Right lung (tissue), 2 donors: ENCODE measurements at regions not wholly inside any gene's neighbourhood (a gene's known extent, or its start where the extent isn't known, plus 50 kb on each side); places are given as distances from the start of the nearest gene placed in this dataset.

Experiments used
- DNase-seq, 2 donors: peaks; one replicate each; pipeline ENCODE4 v3.0.0-alpha.2; 2013

DNA sequence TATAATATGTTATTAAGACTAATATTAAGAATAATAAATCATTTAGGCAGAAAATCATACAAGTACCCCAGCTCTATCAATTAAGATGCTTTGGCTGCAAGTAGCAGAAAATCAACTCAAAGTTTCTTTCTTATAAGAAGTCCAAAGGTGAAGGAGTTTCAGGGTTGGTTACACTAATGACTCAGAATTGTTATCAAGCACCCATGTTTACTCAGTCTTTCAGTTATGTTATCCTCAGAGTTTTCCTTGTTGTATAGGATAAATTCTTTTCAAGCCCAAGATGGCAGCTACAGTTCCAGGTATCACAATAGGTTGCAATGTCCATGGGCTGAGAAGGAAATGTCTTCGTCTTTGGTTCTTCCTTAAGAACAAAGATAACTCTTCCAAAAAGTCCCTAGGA lies 163.6 kb downstream of the TNFSF18 start:
- DNase-seq: no peak

- no peak for DNase-seq
Observed at GRCh38 chr1:172893146-172893841, 157.4 kb downstream of the TNFSF18 start.

GRCh38 chr1:172894349-172895049 lies 156.2 kb downstream of the TNFSF18 start:
- DNase-seq: no peak

GRCh38 chr1:172895050-172895460 lies 155.7 kb downstream of the TNFSF18 start:
- no peak for DNase-seq

DNA sequence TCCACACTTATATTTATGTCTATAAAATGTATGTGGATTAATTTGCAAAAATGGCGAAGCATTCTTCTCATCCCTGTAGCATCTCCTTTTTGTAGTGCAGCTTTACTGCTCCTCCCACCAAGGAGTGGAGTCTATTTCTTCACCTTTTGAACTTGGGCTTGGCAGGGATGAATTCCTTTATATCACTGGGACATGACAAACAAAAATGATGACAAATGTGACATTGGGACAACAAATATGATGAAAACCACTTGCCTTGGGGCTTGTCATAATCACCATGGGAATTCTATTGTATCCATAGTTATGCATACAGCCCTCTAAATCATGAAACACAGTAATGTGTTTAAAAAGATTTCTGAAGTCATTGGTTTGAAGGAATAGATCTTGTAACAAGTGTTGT lies 155.0 kb downstream of the TNFSF18 start:
- no peak for DNase-seq

DNA sequence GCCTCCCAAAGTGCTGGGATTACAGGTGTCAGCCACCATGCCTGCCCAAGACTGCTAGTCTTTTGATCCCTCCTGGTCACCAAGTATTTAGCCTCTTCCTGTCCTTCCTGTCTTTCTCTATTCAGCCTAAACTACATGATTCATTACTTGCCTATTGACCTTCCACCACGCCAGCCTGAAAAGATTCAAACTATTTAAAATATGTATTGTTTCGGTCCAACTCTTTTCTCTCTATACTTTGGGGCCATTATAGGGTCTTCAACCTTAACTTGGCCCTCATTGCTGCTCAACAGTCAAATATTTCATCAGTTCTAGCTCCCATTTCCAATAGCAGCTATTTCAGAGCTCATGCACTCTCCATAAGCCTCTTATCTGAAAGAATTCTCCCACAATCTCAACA lies 153.0 kb downstream of the TNFSF18 start:
- no peak for DNase-seq

DNA sequence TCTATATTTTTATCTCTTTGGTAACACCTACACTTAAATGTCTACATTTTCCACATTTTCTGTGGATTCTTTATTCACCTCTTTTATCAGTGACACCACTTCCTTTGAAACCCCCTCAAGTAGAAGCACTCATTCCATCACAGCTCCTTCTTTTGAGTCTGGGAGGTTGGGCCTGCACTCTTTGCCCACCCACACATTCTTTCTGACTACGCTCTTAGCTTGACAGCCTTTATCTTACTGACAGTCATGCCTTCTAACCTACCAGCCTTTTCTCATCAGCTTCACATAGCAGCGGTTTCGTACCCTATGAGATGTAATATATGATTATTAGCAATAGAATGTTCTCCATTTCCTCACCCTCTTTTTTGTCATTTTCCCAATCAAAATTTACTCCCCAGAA lies 151.9 kb downstream of the TNFSF18 start:
- DNase-seq: no peak

DNA sequence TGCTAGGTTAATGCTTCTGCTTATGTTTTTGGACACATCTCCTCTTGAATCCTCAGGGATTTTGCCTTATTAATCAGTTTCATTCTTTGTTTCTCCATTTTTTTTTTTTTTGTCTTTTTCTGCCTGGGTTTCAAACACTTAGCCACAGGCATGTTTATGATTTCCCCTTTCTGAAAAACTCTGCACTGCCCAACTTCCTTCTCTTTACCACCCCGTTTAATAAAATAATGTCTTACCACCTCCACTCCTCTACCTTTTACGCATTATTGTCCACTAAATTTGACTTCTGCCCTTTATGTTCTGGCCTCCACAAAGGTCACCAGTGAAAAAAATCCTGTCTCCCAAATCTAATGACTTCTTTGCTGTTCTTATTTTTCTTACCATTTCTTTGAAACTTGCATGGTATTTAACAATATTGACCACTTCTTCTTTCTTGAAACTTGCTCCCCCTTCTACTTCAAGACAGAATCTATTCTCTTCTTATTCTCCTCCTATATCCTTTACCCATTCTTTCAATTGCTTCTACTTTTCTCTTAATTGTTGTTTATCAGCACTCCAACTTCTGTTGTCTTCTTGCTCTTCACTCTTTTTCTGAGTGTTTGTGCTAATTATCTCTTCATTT lies 150.3 kb downstream of the TNFSF18 start:
- no peak for DNase-seq

DNA sequence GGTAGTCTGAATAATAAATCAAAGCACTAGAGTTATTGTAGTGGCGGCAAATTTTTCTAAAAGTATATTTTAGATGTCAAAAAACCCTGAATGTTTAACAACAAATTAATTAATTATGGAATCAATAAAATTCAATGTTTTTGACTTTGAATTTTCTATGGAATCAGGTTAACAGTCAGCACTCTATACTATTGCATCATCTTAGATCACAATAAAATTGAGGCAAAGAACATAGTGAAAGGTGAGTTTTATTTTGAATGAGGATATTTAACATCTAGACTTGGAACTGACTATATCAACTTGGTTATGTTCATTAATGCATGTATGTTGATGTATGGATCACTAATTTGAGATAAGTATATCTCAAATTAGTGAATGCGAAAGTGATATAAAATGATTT lies 148.5 kb downstream of the TNFSF18 start:
- DNase-seq: no peak

GRCh38 chr1:172902861-172903381 lies 147.8 kb downstream of the TNFSF18 start:
- DNase-seq: no peak

- no peak for DNase-seq
Observed at GRCh38 chr1:172903581-172904220, 147.0 kb downstream of the TNFSF18 start.

GRCh38 chr1:172905452-172905851 lies 145.3 kb downstream of the TNFSF18 start:
- DNase-seq: no peak

- DNase-seq: no peak
Observed at GRCh38 chr1:172906778-172907592, 143.8 kb downstream of the TNFSF18 start.

DNA sequence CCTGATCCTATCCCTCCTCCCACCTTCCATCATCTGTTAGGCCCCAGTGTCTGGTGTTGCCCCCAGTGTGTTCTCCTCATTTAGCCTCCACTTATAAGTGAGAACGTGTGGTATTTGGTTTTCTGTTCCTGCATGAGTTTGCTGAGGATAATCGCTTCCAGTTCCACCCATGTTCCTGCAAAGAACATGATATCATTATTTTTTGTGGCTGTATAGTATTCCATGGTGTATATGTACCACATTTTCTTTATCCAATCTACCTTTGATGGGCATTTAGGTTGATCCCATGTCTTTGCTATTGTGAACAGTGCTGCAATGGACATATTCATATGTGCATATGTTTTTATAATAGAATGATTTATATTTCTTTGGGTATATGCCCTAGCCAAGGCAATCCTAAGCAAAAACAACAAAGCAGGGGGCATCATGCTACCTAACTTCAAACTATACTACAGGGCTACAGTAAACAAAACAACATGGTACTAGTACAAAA lies 142.9 kb downstream of the TNFSF18 start:
- no peak for DNase-seq

GRCh38 chr1:172909606-172910326 lies 141.0 kb downstream of the TNFSF18 start:
- no peak for DNase-seq

- no peak for DNase-seq
Observed at GRCh38 chr1:172912765-172913260, 137.9 kb downstream of the TNFSF18 start.

DNA sequence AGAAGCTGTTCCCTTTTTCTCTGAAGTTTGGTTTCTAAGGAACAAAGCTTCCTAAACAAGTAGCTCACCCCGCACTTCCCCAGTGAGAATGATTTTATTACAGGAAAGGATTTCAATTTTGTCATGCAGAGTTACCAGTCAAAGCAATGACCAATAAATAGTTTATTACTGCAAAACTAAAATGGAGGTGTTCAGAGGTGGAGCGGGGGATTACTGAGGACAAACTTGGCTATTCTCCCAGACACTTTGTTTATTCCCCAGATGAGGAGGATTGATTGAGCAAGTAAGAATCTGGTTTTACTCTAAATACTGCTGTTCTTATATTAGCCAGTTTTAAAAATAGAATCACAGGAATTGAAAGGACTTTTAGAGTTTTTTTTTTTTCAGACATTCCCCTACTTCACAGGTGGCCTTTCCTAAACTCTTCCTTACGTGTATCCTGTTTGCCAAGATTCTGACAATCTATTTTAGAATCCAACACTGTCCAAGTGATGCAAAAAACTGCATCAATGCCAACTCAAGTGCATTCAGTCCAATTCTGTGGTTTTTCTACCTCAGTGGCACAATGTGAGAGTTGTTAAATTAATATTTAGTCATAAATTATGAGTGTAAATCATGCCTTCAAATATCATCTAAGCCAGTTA lies 136.1 kb downstream of the TNFSF18 start:
- no peak for DNase-seq

GRCh38 chr1:172915271-172915670 lies 135.5 kb downstream of the TNFSF18 start:
- DNase-seq: no peak

GRCh38 chr1:172916116-172916515 lies 134.6 kb downstream of the TNFSF18 start:
- no peak for DNase-seq

DNA sequence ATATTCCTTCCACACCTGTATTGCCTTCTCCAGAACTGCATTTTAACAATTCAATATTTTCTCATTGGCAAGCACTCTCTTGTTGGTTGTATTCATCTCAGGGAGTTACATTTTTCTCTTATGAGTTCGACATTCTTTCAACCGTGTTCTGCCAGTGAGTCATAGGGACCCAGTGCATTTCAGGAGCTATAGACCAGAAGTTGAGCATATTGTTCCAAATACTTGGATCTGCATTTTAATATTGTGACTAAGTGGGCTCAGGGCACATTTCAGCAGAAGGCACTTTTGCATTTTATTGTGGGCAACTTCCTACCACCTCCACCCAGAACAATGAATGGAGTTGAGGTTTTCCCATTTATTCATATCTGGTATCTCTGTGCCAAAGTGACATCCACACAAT lies 132.8 kb downstream of the TNFSF18 start:
- DNase-seq: no peak
